WTC11 (cell line): ENCODE measurements at regions not wholly inside any gene's neighbourhood (a gene's known extent, or its start where the extent isn't known, plus 50 kb on each side); places are given as distances from the start of the nearest gene placed in this dataset.

Experiments used
- ATAC-seq: fragments of 200-7000 bp; cut with Tn5 transposase; 2 replicates; pipeline ENCODE4 v1.10.0; 2021; ENCODE audit warnings: mild to moderate bottlenecking, moderate library complexity
- CTCF ChIA-PET: fragments of 300-600 bp; sonication (Branson Sonifier 250); formaldehyde crosslinking; loops from one replicate; lab custom pipeline; 2021; ENCODE audit warnings: antibody characterized with exemption; lab: Charles Lee
- POLR2A ChIA-PET: fragments of 350-600 bp; sonication (Branson Sonifier 250); formaldehyde crosslinking; loops from one replicate; lab custom pipeline; 2021; ENCODE audit warnings: antibody characterized with exemption; lab: Charles Lee
- DNase-seq: peaks from one replicate; pipeline ENCODE4 v3.0.0; 2021; ENCODE audit warnings: low spot score
- H3K27ac Mint-ChIP-seq: 2 replicates; pipeline ENCODE4 v1.8.0; 2021; ENCODE audit warnings: mixed read lengths
- H3K27me3 Mint-ChIP-seq: 2 replicates; pipeline ENCODE4 v1.8.0; 2021; ENCODE audit warnings: low read depth, mild to moderate bottlenecking, moderate library complexity, mixed read lengths
- H3K36me3 Mint-ChIP-seq: 2 replicates; pipeline ENCODE4 v1.8.0; 2021; ENCODE audit warnings: mixed read lengths
- H3K4me1 Mint-ChIP-seq: 2 replicates; pipeline ENCODE4 v1.8.0; 2022; ENCODE audit warnings: mixed read lengths
- H3K4me3 Mint-ChIP-seq: 2 replicates; pipeline ENCODE4 v1.8.0; 2021; ENCODE audit warnings: mild to moderate bottlenecking, moderate library complexity, mixed read lengths
- H3K9me3 Mint-ChIP-seq: 2 replicates; pipeline ENCODE4 v1.8.0; 2021; ENCODE audit warnings: mixed read lengths
- CDX4 ChIP-seq: fragments of 250-450 bp; sonication (Bioruptor Pico); IDR thresholded peaks from 2 replicates; pipeline ENCODE4 v1.9.0; 2021; ENCODE audit warnings: moderate library complexity, mild to moderate bottlenecking, inconsistent platforms, borderline replicate concordance
- CREM ChIP-seq: sonication (generic); formaldehyde crosslinking; IDR thresholded peaks from 2 replicates; pipeline ENCODE4 v1.8.1; 2022; ENCODE audit warnings: mild to moderate bottlenecking, missing genetic modification reagents, moderate library complexity
- ELF4 ChIP-seq: sonication (generic); formaldehyde crosslinking; IDR thresholded peaks from 2 replicates; pipeline ENCODE4 v1.8.1; 2022; ENCODE audit warnings: low read depth, mild to moderate bottlenecking, moderate library complexity, missing genetic modification reagents
- FOXP1 ChIP-seq: sonication (generic); formaldehyde crosslinking; IDR thresholded peaks from 2 replicates; pipeline ENCODE4 v1.8.0; 2022; ENCODE audit warnings: missing genetic modification reagents, mild to moderate bottlenecking, moderate library complexity, borderline replicate concordance
- GRHL2 ChIP-seq: fragments of 250-450 bp; sonication (Bioruptor Pico); IDR thresholded peaks from 2 replicates; pipeline ENCODE4 v1.8.0; 2022; ENCODE audit warnings: mild to moderate bottlenecking, moderate library complexity; ENCODE audit not compliant: insufficient replicate concordance, severe bottlenecking
- GTF2I ChIP-seq: fragments of 250-450 bp; sonication (Bioruptor Pico); conservative IDR thresholded peaks from 2 replicates; pipeline ENCODE4 v1.4.0; 2021; ENCODE audit warnings: mild to moderate bottlenecking
- HMGXB4 ChIP-seq: sonication (generic); formaldehyde crosslinking; IDR thresholded peaks from 2 replicates; pipeline ENCODE4 v1.8.1; 2023; ENCODE audit warnings: mild to moderate bottlenecking, moderate library complexity, missing genetic modification reagents
- IRF2 ChIP-seq: sonication (generic); formaldehyde crosslinking; IDR thresholded peaks from 2 replicates; pipeline ENCODE4 v1.8.0; 2022; ENCODE audit warnings: low read depth, missing genetic modification reagents, borderline replicate concordance
- JUN ChIP-seq: sonication (generic); formaldehyde crosslinking; IDR thresholded peaks from 2 replicates; pipeline ENCODE4 v1.8.0; 2023; ENCODE audit warnings: mild to moderate bottlenecking, missing genetic modification reagents
- NFATC4 ChIP-seq: fragments of 250-450 bp; sonication (Bioruptor Pico); IDR thresholded peaks from 2 replicates; pipeline ENCODE4 v1.9.0; 2021; ENCODE audit warnings: mild to moderate bottlenecking
- NFE2L1 ChIP-seq: sonication (generic); formaldehyde crosslinking; IDR thresholded peaks from 2 replicates; pipeline ENCODE4 v1.8.1; 2023; ENCODE audit warnings: missing genetic modification reagents
- PRRX2 ChIP-seq: fragments of 250-450 bp; sonication (Bioruptor Pico); IDR thresholded peaks from 2 replicates; pipeline ENCODE4 v1.8.0; 2021; ENCODE audit warnings: mild to moderate bottlenecking
- SMAD4 ChIP-seq: sonication (generic); formaldehyde crosslinking; IDR thresholded peaks from 2 replicates; pipeline ENCODE4 v1.8.0; 2022; ENCODE audit warnings: mild to moderate bottlenecking, missing genetic modification reagents
- SOX15 ChIP-seq: fragments of 250-450 bp; sonication (Bioruptor Pico); IDR thresholded peaks from 2 replicates; pipeline ENCODE4 v1.9.0; 2021; ENCODE audit warnings: mild to moderate bottlenecking
- STAT6 ChIP-seq: sonication (generic); formaldehyde crosslinking; conservative IDR thresholded peaks from 2 replicates; pipeline ENCODE4 v1.8.1; 2023; ENCODE audit warnings: mild to moderate bottlenecking, low read depth, missing genetic modification reagents, moderate library complexity
- TEAD1 ChIP-seq: sonication (generic); formaldehyde crosslinking; IDR thresholded peaks from 2 replicates; pipeline ENCODE4 v1.8.0; 2022; ENCODE audit warnings: mild to moderate bottlenecking, missing genetic modification reagents
- TP53 ChIP-seq: sonication (generic); formaldehyde crosslinking; IDR thresholded peaks from 2 replicates; pipeline ENCODE4 v1.8.1; 2023; ENCODE audit warnings: mild to moderate bottlenecking, missing genetic modification reagents
- ZBTB21 ChIP-seq: sonication (generic); formaldehyde crosslinking; IDR thresholded peaks from 2 replicates; pipeline ENCODE4 v1.8.1; 2023; ENCODE audit warnings: mild to moderate bottlenecking, missing genetic modification reagents, borderline replicate concordance
- ZNF219 ChIP-seq: sonication (generic); formaldehyde crosslinking; IDR thresholded peaks from 2 replicates; pipeline ENCODE4 v1.8.0; 2023; ENCODE audit warnings: missing genetic modification reagents, mild to moderate bottlenecking, borderline replicate concordance
- ZNF423 ChIP-seq: fragments of 250-450 bp; sonication (Bioruptor Pico); IDR thresholded peaks from 2 replicates; pipeline ENCODE4 v2.1.2; 2022; ENCODE audit warnings: mild to moderate bottlenecking, moderate library complexity
- ZNF532 ChIP-seq: fragments of 250-450 bp; sonication (Bioruptor Pico); IDR thresholded peaks from 2 replicates; pipeline ENCODE4 v1.9.0; 2021; ENCODE audit warnings: mild to moderate bottlenecking, borderline replicate concordance

- TF ChIP-seq GTF2I: no peak
Observed at GRCh38 chr7:47648275-47648925, 66.5 kb upstream of the TNS3 start (continued).

GRCh38 chr7:47647918-47648250 is 66.0 kb upstream of the TNS3 start:
- Mint-ChIP-seq H3K27me3 (no peaks in the 10 kb centered on the region; the same call in 1 of the 2 replicates), H3K4me1 (peaks cover 11% of the 10 kb centered on the region), H3K9me3 (peaks cover 16% of the 10 kb centered on the region), H3K36me3 (peaks cover 8% of the 10 kb centered on the region), H3K27ac (no peak overlapping the region), H3K4me3 (no peak overlapping the region)
- ChIA-PET CTCF (interaction anchor here (1.4 kb wide), 1 partner anchor 344 kb away, joined by 5 read pairs; no protein-coding TSS in a partner anchor), POLR2A (no interaction called here)
- TF ChIP-seq ZBTB21 (CRISPR knock-in tag) (no peak), HMGXB4 (CRISPR knock-in tag) (no peak), FOXP1 (CRISPR knock-in tag) (no peak), SOX15 (CRISPR knock-in tag) (no peak), ELF4 (CRISPR knock-in tag) (no peak), ZNF532 (CRISPR knock-in tag) (no peak), IRF2 (no peak), SMAD4 (CRISPR knock-in tag) (no peak), CREM (CRISPR knock-in tag) (no peak), TP53 (CRISPR knock-in tag) (no peak), PRRX2 (no peak), JUN (CRISPR knock-in tag) (no peak), ZNF219 (no peak), NFE2L1 (CRISPR knock-in tag) (no peak), GRHL2 (CRISPR knock-in tag) (no peak), STAT6 (CRISPR knock-in tag) (no peak), TEAD1 (no peak), ZNF423 (no peak), CDX4 (no peak), NFATC4 (no peak)
- DNase-seq (no peak), ATAC-seq (no peak)
